A673 (cell line): ENCODE measurements at regions not wholly inside any gene's neighbourhood (a gene's known extent, or its start where the extent isn't known, plus 50 kb on each side); places are given as distances from the start of the nearest gene placed in this dataset.

Experiments
- EZH2 ChIP-seq: fragments of 200-600 bp; sonication (generic); IDR thresholded peaks from 2 replicates; pipeline ENCODE4 v1.6.1; 2017; ENCODE audit warnings: borderline replicate concordance, low read depth, mild to moderate bottlenecking, mixed read lengths, antibody characterized with exemption, low read length; ENCODE audit not compliant: poor library complexity, severe bottlenecking
- TF ChIP-seq, protein P1 (sequence below): fragments of 300-800, 200-600 bp; sonication (generic); conservative IDR thresholded peaks from 2 replicates; pipeline ENCODE4 v1.5.1; 2017; ENCODE audit warnings: low read depth, mild to moderate bottlenecking, antibody characterized with exemption, low read length, moderate library complexity, mixed read lengths

DNA sequence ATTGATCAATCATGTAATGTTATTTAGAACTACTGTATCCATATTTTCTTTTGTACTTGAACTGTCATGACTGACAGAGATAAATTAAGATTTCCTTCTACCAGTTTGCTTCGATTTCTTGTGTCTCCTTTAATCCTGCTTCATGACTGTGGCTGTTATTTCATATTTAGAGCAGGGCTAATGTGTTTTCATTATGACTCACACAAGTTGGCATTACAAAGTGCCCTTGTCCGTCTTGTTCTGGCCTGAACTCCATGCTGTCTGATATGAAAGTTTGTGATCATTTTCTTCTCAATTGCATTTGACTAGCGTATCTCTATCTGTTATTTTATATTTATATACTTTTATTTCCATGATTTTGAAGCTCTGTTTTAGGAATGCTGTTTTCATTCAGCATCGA, 344.1 kb upstream of the PRKCQ start:
- TF ChIP-seq, protein P1, sequence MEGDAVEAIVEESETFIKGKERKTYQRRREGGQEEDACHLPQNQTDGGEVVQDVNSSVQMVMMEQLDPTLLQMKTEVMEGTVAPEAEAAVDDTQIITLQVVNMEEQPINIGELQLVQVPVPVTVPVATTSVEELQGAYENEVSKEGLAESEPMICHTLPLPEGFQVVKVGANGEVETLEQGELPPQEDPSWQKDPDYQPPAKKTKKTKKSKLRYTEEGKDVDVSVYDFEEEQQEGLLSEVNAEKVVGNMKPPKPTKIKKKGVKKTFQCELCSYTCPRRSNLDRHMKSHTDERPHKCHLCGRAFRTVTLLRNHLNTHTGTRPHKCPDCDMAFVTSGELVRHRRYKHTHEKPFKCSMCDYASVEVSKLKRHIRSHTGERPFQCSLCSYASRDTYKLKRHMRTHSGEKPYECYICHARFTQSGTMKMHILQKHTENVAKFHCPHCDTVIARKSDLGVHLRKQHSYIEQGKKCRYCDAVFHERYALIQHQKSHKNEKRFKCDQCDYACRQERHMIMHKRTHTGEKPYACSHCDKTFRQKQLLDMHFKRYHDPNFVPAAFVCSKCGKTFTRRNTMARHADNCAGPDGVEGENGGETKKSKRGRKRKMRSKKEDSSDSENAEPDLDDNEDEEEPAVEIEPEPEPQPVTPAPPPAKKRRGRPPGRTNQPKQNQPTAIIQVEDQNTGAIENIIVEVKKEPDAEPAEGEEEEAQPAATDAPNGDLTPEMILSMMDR = no peak
- no peak for TF ChIP-seq EZH2
